ENCODE measurements at regions not wholly inside any gene's neighbourhood (a gene's known extent, or its start where the extent isn't known, plus 50 kb on each side); places are given as distances from the start of the nearest gene placed in this dataset.
"Not testable (repeated sequence)": the region's sequence is repeated elsewhere in the genome, so short reads cannot be mapped to it uniquely, and the experiment has no call there.

DNA sequence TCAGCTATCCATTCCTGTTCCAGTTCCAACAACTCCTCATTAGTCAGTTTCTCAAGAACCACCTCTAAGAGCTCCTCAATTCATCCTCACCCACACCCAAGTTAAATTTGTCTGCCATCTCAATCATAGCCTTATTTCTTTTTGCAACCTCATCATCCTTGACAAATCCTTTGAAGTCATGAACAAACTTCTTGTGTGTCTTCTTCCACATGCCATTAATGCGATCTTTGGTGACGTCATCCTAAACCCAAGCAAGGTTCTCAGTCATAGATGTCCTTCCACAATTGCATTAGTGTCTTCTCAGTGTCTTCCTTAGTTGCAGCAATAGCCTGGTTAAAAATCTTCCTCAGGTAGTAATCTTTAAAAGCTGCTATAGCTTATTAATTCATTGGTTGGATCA, 71.2 kb upstream of the FSIP2 start:
- no peak for DNase-seq

GRCh38 chr2:185668710-185669109, 69.9 kb upstream of the FSIP2 start:
- no peak for DNase-seq

DNA sequence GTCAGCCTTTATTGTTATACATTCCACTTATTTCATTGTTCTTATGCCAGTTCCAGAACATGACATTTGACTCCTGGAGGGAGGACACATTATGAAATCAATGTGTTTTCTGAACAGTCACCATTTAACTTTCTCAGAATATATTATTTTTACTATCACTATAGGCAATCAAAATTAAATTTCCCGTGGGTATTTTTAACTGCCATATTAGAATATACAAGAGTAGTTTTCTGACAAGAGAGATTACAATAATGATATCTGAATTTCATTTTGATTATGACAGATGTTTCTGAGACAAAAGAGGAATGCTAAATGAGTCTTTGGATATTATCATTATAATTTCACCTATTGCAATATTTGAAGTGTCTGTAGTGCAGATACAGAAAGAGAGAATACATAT, 64.4 kb upstream of the FSIP2 start:
- DNase-seq: no peak

DNA sequence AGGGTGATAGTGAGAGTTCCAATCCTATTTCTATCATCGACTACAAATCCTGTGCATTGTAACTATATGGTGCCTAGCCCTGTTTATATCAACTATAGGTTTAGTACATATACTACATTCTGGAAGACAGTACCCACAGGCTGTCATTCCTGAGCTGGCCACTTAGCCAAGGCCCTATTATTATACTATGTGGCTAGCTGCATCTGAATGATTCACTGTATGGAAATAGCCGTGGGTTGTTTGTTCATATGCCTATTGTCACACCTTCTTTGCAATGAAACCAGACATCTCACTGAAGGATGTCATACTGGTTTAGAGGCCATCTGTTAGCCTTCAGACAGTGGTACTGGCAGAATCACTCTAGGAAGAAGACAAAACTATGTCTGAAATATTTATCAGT, 62.3 kb upstream of the FSIP2 start:
- DNase-seq: no peak

- DNase-seq: not testable (repeated sequence)
Observed at GRCh38 chr2:185687001-185687400, 51.6 kb upstream of the FSIP2 start.

DNA sequence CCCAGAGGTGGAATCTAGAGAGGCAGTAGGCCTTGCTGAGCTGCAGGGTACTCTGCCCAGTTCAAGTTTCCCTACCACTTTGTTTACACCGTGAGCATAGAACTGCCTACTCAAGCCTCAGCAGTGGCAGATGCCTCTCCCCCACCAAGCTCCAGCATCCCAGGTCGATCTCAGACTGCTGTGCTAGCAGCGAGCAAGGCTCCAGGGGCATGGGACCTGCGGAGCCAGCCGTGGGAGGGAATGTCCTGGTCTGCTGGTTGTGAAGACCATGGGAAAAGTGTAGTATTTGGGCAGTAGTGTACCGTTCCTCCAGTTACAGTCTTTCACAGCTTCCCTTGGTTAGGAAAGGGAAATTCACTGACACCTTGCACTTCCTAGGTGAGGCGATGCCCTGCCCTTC, 50.6 kb upstream of the FSIP2 start:
- DNase-seq: no peak

Measured in CD4-positive, alpha-beta T cell treated with Interleukin-15 for 1 hour (primary cell).